Panc1 (cell line): ENCODE measurements at regions not wholly inside any gene's neighbourhood (a gene's known extent, or its start where the extent isn't known, plus 50 kb on each side); places are given as distances from the start of the nearest gene placed in this dataset.
"Not testable (repeated sequence)": the region's sequence is repeated elsewhere in the genome, so short reads cannot be mapped to it uniquely, and the experiment has no call there.

Experiments used
- ATAC-seq: fragments of 200-7000 bp; cut with Tn5 transposase; 2 replicates; pipeline ENCODE4 v1.9.1; 2020; ENCODE audit warnings: mild to moderate bottlenecking, moderate library complexity
- BruUV-seq: library from RNA; stranded (reverse); fragments of 400-500 nt; replicated peaks from 2 replicates; lab custom pipeline; 2021; lab: Mats Ljungman, UMichigan
- CTCF ChIA-PET: fragments of 300-600 bp; sonication (Branson Sonifier 250); formaldehyde crosslinking; loops from one replicate; lab custom pipeline; 2022; ENCODE audit warnings: antibody characterized with exemption; lab: Charles Lee
- POLR2A ChIA-PET: fragments of 300-600 bp; sonication (Branson Sonifier 250); formaldehyde crosslinking; loops from one replicate; lab custom pipeline; 2022; ENCODE audit warnings: antibody characterized with exemption; lab: Charles Lee
- DNase-seq: peaks from one replicate; pipeline ENCODE4 v3.0.0-alpha.2; 2010; ENCODE audit warnings: low read depth, low spot score
- H3K27ac ChIP-seq: 2 replicates; pipeline ENCODE4 v1.5.1; 2011; ENCODE audit warnings: mild to moderate bottlenecking, low read length, inconsistent platforms
- H3K27me3 ChIP-seq: fragments of 200-500 bp; sonication (Bioruptor generic); 2 replicates; pipeline ENCODE4 v1.6.0; 2014; ENCODE audit warnings: low read length, inconsistent platforms; ENCODE audit not compliant: control insufficient read depth, insufficient read depth
- H3K36me3 ChIP-seq: fragments of 200-500 bp; sonication (Bioruptor generic); 2 replicates; pipeline ENCODE4 v1.5.1; 2014; ENCODE audit warnings: inconsistent platforms, mild to moderate bottlenecking, low read length, moderate library complexity; ENCODE audit not compliant: control insufficient read depth, insufficient read depth
- H3K4me1 ChIP-seq: 2 replicates; pipeline ENCODE4 v1.5.1; 2011; ENCODE audit warnings: inconsistent platforms, mild to moderate bottlenecking, low read length, moderate library complexity; ENCODE audit not compliant: control insufficient read depth, insufficient read depth
- H3K4me3 ChIP-seq, 2 experiments: 2 replicates each; pipeline ENCODE4 v1.5.1; 2011 to 2012; ENCODE audit warnings: low read depth in 2 of 2, low read length in 2 of 2, mild to moderate bottlenecking in 2 of 2, inconsistent platforms in 1 of 2, moderate library complexity in 1 of 2
- H3K9me3 ChIP-seq: fragments of 200-500 bp; sonication (Bioruptor generic); 2 replicates; pipeline ENCODE4 v1.5.1; 2014; ENCODE audit warnings: low read depth, mild to moderate bottlenecking, inconsistent platforms, low read length, moderate library complexity; ENCODE audit not compliant: control insufficient read depth, insufficient read depth
- CTCF ChIP-seq: fragments of 450-650 bp; IDR thresholded peaks from 2 replicates; pipeline ENCODE4 v1.5.1; 2017; ENCODE audit warnings: mild to moderate bottlenecking
- POLR2AphosphoS5 ChIP-seq: IDR thresholded peaks from 2 replicates; pipeline ENCODE4 v1.6.1; 2012; ENCODE audit warnings: mild to moderate bottlenecking, low read depth, low read length, moderate library complexity
- REST ChIP-seq, 2 experiments: IDR thresholded peaks; 2 replicates each; pipeline ENCODE4 v1.6.1; 2011 to 2012; ENCODE audit warnings: low read depth in 2 of 2, control low read depth in 1 of 2, low read length in 1 of 2, mild to moderate bottlenecking in 1 of 2, moderate library complexity in 1 of 2; ENCODE audit not compliant: insufficient read depth in 1 of 2
- SIN3A ChIP-seq: IDR thresholded peaks from 2 replicates; pipeline ENCODE4 v1.6.1; 2012; ENCODE audit warnings: low read depth, mild to moderate bottlenecking, low read length, moderate library complexity, borderline replicate concordance; ENCODE audit not compliant: insufficient read depth
- TCF7L2 ChIP-seq: IDR thresholded peaks from 2 replicates; pipeline ENCODE4 v1.6.1; 2011; ENCODE audit warnings: mild to moderate bottlenecking, low read depth, low read length, inconsistent platforms
- in situ Hi-C: cut with HindIII; loops from 2 replicates; pipeline ENCODE4 v1.10.0; 2016; ENCODE audit warnings: low sequenced_read_pairs, low pct_unique_long_range_greater_than_20kb
- intact Hi-C: fragments of 100-400 bp; cut with micrococcal nuclease; formaldehyde crosslinking; loops from one replicate; pipeline ENCODE4 v1.10.0; 2022; ENCODE audit not compliant: unreplicated experiment

GRCh38 chr2:131425231-131425941 lies 50.5 kb upstream of the TUBA3D start:
- Histone ChIP-seq H3K27me3 (peaks cover 34% of the 10 kb centered on the region), H3K27ac (no peak overlapping the region), H3K4me3 (peak overlapping the region; percentile 11 to 43; a peak in 3 of 4 replicates), H3K9me3 (no peaks in the 10 kb centered on the region), H3K36me3 (no peaks in the 10 kb centered on the region), H3K4me1 (no peaks in the 10 kb centered on the region)
- ATAC-seq (peak; percentile 80), DNase-seq (no peak)
- intact Hi-C loops (no loop called here), in situ Hi-C loops (no loop called here)
- TF ChIP-seq CTCF (no peak), POLR2AphosphoS5 (no peak), TCF7L2 (no peak), SIN3A (no peak), REST (IDR thresholded peaks at IDR 0.05; ENCODE audit: insufficient read depth in 1 of 2, low read depth in 2 of 2, low read length in 1 of 2) (no peak)
- CTCF ChIA-PET: no interaction called here
- no TSS peak for BruUV-seq
- POLR2A ChIA-PET: no interaction called here

GRCh38 chr2:131424605-131425114 lies 51.3 kb upstream of the TUBA3D start:
- in situ Hi-C loops, CTCF ChIA-PET, DNase-seq, H3K36me3 ChIP-seq, intact Hi-C loops, BruUV-seq, POLR2A ChIA-PET, H3K9me3 ChIP-seq, H3K4me1 ChIP-seq, H3K27ac ChIP-seq: not testable (repeated sequence)
- H3K27me3 ChIP-seq: peaks cover 30% of the 10 kb centered on the region
- H3K4me3 ChIP-seq: 0 out of 4 replicates have a peak overlapping the region, but pooled peaks of 1 of the 2 experiments have one; percentile 17
- ATAC-seq: peak; percentile 47; the same call in 1 of the 2 replicates

GRCh38 chr2:131420751-131421150 lies 55.2 kb upstream of the TUBA3D start:
- POLR2A ChIA-PET, H3K27ac ChIP-seq, BruUV-seq, H3K9me3 ChIP-seq, ATAC-seq, intact Hi-C loops, H3K36me3 ChIP-seq, in situ Hi-C loops, CTCF ChIA-PET, H3K4me1 ChIP-seq, H3K4me3 ChIP-seq, DNase-seq: not testable (repeated sequence)
- H3K27me3 ChIP-seq: peaks cover 22% of the 10 kb centered on the region
